WTC11 (cell line): ENCODE measurements at regions not wholly inside any gene's neighbourhood (a gene's known extent, or its start where the extent isn't known, plus 50 kb on each side); places are given as distances from the start of the nearest gene placed in this dataset.

ENCODE experiments used
- ATAC-seq: fragments of 200-7000 bp; cut with Tn5 transposase; 2 replicates; pipeline ENCODE4 v1.10.0; 2021; ENCODE audit warnings: mild to moderate bottlenecking, moderate library complexity
- CTCF ChIA-PET: fragments of 300-600 bp; sonication (Branson Sonifier 250); formaldehyde crosslinking; loops from one replicate; lab custom pipeline; 2021; ENCODE audit warnings: antibody characterized with exemption; lab: Charles Lee
- POLR2A ChIA-PET: fragments of 350-600 bp; sonication (Branson Sonifier 250); formaldehyde crosslinking; loops from one replicate; lab custom pipeline; 2021; ENCODE audit warnings: antibody characterized with exemption; lab: Charles Lee
- DNase-seq: peaks from one replicate; pipeline ENCODE4 v3.0.0; 2021; ENCODE audit warnings: low spot score
- H3K27ac Mint-ChIP-seq: 2 replicates; pipeline ENCODE4 v1.8.0; 2021; ENCODE audit warnings: mixed read lengths
- H3K27me3 Mint-ChIP-seq: 2 replicates; pipeline ENCODE4 v1.8.0; 2021; ENCODE audit warnings: low read depth, mild to moderate bottlenecking, moderate library complexity, mixed read lengths
- H3K36me3 Mint-ChIP-seq: 2 replicates; pipeline ENCODE4 v1.8.0; 2021; ENCODE audit warnings: mixed read lengths
- H3K4me1 Mint-ChIP-seq: 2 replicates; pipeline ENCODE4 v1.8.0; 2022; ENCODE audit warnings: mixed read lengths
- H3K4me3 Mint-ChIP-seq: 2 replicates; pipeline ENCODE4 v1.8.0; 2021; ENCODE audit warnings: mild to moderate bottlenecking, moderate library complexity, mixed read lengths
- H3K9me3 Mint-ChIP-seq: 2 replicates; pipeline ENCODE4 v1.8.0; 2021; ENCODE audit warnings: mixed read lengths
- CREM ChIP-seq: sonication (generic); formaldehyde crosslinking; IDR thresholded peaks from 2 replicates; pipeline ENCODE4 v1.8.1; 2022; ENCODE audit warnings: mild to moderate bottlenecking, missing genetic modification reagents, moderate library complexity
- ETV6 ChIP-seq: sonication (generic); formaldehyde crosslinking; IDR thresholded peaks from 2 replicates; pipeline ENCODE4 v1.8.1; 2022; ENCODE audit warnings: mild to moderate bottlenecking, missing genetic modification reagents
- FOXJ3 ChIP-seq: sonication (generic); formaldehyde crosslinking; IDR thresholded peaks from 2 replicates; pipeline ENCODE4 v1.9.0; 2021; ENCODE audit warnings: missing genetic modification reagents, mild to moderate bottlenecking, borderline replicate concordance
- FOXK1 ChIP-seq: sonication (generic); formaldehyde crosslinking; IDR thresholded peaks from 2 replicates; pipeline ENCODE4 v1.8.0; 2022; ENCODE audit warnings: mild to moderate bottlenecking, moderate library complexity, missing genetic modification reagents
- MYBL2 ChIP-seq: sonication (generic); formaldehyde crosslinking; IDR thresholded peaks from 2 replicates; pipeline ENCODE4 v1.8.1; 2023; ENCODE audit warnings: mild to moderate bottlenecking, moderate library complexity, missing genetic modification reagents
- NFE2L1 ChIP-seq: sonication (generic); formaldehyde crosslinking; IDR thresholded peaks from 2 replicates; pipeline ENCODE4 v1.8.1; 2023; ENCODE audit warnings: missing genetic modification reagents
- PRRX2 ChIP-seq: fragments of 250-450 bp; sonication (Bioruptor Pico); IDR thresholded peaks from 2 replicates; pipeline ENCODE4 v1.8.0; 2021; ENCODE audit warnings: mild to moderate bottlenecking
- SMAD3 ChIP-seq: sonication (generic); formaldehyde crosslinking; IDR thresholded peaks from 2 replicates; pipeline ENCODE4 v1.8.0; 2022; ENCODE audit warnings: missing genetic modification reagents, mild to moderate bottlenecking, borderline replicate concordance
- TEAD1 ChIP-seq: sonication (generic); formaldehyde crosslinking; IDR thresholded peaks from 2 replicates; pipeline ENCODE4 v1.8.0; 2022; ENCODE audit warnings: mild to moderate bottlenecking, missing genetic modification reagents
- ZNF121 ChIP-seq: sonication (generic); formaldehyde crosslinking; IDR thresholded peaks from 2 replicates; pipeline ENCODE4 v1.8.0; 2023; ENCODE audit warnings: missing genetic modification reagents
- ZNF263 ChIP-seq: sonication (generic); formaldehyde crosslinking; IDR thresholded peaks from 2 replicates; pipeline ENCODE4 v1.8.1; 2022; ENCODE audit warnings: low read depth, mild to moderate bottlenecking, moderate library complexity, missing genetic modification reagents
- ZNF396 ChIP-seq: fragments of 250-450 bp; sonication (Bioruptor Pico); IDR thresholded peaks from 2 replicates; pipeline ENCODE4 v1.8.0; 2021; ENCODE audit warnings: mild to moderate bottlenecking, moderate library complexity, borderline replicate concordance
- ZNF671 ChIP-seq: fragments of 250-450 bp; sonication (Bioruptor Pico); IDR thresholded peaks from 2 replicates; pipeline ENCODE4 v1.8.0; 2021; ENCODE audit warnings: mild to moderate bottlenecking
- TF ChIP-seq, protein P1 (sequence below): fragments of 250-450 bp; sonication (Bioruptor Pico); IDR thresholded peaks from 2 replicates; pipeline ENCODE4 v1.8.0; 2021; ENCODE audit warnings: mild to moderate bottlenecking
- TF ChIP-seq, protein P2 (sequence below): fragments of 250-450 bp; sonication (Bioruptor Pico); IDR thresholded peaks from 2 replicates; pipeline ENCODE4 v1.9.0; 2021; ENCODE audit warnings: mild to moderate bottlenecking, borderline replicate concordance
- TF ChIP-seq, protein P3 (sequence below): sonication (generic); formaldehyde crosslinking; IDR thresholded peaks from 2 replicates; pipeline ENCODE4 v1.8.0; 2022; ENCODE audit warnings: mild to moderate bottlenecking, missing genetic modification reagents
- TF ChIP-seq, protein P4 (sequence below): sonication (generic); formaldehyde crosslinking; conservative IDR thresholded peaks from 2 replicates; pipeline ENCODE4 v1.8.1; 2022; ENCODE audit warnings: mild to moderate bottlenecking, missing genetic modification reagents
- TF ChIP-seq, protein P5 (sequence below): sonication (generic); formaldehyde crosslinking; IDR thresholded peaks from 2 replicates; pipeline ENCODE4 v1.8.1; 2022; ENCODE audit warnings: low read depth, mild to moderate bottlenecking, moderate library complexity, missing genetic modification reagents, borderline replicate concordance
- TF ChIP-seq, protein P6 (sequence below): sonication (generic); formaldehyde crosslinking; IDR thresholded peaks from 2 replicates; pipeline ENCODE4 v1.8.1; 2023; ENCODE audit warnings: mild to moderate bottlenecking, missing genetic modification reagents, moderate library complexity
- TF ChIP-seq, protein P7 (sequence below): sonication (generic); formaldehyde crosslinking; IDR thresholded peaks from 2 replicates; pipeline ENCODE4 v1.8.1; 2023; ENCODE audit warnings: mild to moderate bottlenecking, missing genetic modification reagents
- TF ChIP-seq, protein P8 (sequence below): fragments of 250-450 bp; sonication (Bioruptor Pico); IDR thresholded peaks from 2 replicates; pipeline ENCODE4 v1.9.0; 2021; ENCODE audit warnings: mild to moderate bottlenecking

DNA sequence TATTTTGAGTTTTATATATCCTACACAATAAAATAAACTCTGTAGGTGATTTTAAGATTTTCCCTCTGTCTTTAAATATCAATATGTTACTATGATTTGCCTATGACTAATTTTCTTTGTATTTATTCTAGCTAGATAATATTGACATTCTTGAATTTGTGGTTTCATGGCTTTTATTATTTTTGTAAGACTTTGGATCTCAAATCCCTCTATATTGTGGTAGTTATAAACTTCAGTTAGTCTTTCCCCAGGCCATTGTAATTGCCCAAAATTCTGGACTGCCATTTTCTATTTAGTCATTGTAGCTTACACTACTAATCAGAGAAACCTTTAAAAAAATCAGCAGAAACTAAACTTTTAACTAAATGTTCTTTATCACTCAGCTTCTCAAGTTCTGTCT lies 1559.3 kb upstream of the GBE1 start (continued):
- TF ChIP-seq, protein P1, sequence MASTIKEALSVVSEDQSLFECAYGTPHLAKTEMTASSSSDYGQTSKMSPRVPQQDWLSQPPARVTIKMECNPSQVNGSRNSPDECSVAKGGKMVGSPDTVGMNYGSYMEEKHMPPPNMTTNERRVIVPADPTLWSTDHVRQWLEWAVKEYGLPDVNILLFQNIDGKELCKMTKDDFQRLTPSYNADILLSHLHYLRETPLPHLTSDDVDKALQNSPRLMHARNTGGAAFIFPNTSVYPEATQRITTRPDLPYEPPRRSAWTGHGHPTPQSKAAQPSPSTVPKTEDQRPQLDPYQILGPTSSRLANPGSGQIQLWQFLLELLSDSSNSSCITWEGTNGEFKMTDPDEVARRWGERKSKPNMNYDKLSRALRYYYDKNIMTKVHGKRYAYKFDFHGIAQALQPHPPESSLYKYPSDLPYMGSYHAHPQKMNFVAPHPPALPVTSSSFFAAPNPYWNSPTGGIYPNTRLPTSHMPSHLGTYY (CRISPR knock-in tag) = no peak
- TF ChIP-seq, all 79 proteins: peak for 0

DNA sequence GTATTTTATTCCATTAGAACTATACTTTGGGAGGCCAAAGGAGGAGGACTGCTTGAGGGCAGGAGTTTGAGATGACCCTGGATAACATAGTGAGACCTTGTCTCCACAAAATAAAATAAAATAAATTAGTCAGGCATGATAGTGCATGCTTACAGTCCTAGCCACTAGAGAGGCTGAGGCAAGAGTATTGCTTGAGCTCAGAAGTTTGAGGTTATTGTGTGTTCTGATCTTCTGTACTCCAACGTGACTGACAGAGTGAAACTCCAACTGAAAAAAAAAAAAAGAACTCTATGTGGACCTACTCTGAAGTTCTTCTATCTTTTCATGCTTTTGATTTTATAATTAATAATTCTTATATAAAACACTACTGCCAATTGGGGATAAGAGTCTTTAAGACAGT lies 1560.0 kb upstream of the GBE1 start:
- CTCF ChIA-PET = interaction anchor here (1.1 kb wide), 1 partner anchor 189 kb away, joined by 3 read pairs; no protein-coding TSS in a partner anchor
- H3K36me3 Mint-ChIP-seq = no peaks in the 10 kb centered on the region
- no peak for ATAC-seq
- peaks cover 22% of the 10 kb centered on the region for H3K4me1 Mint-ChIP-seq
- no peaks in the 10 kb centered on the region; the same call in 1 of the 2 replicates for H3K27me3 Mint-ChIP-seq
- DNase-seq = no peak
- POLR2A ChIA-PET = no interaction called here
- TF ChIP-seq FOXK1 (CRISPR knock-in tag) (no peak), MYBL2 (CRISPR knock-in tag) (no peak), FOXJ3 (CRISPR knock-in tag) (no peak), ZNF671 (CRISPR knock-in tag) (no peak), CREM (no peak), TEAD1 (no peak), ZNF121 (CRISPR knock-in tag) (no peak), ZNF396 (CRISPR knock-in tag) (no peak), ZNF263 (CRISPR knock-in tag) (no peak), ETV6 (CRISPR knock-in tag) (no peak), NFE2L1 (CRISPR knock-in tag) (no peak), PRRX2 (CRISPR knock-in tag) (no peak), SMAD3 (CRISPR knock-in tag) (no peak)
- TF ChIP-seq, protein P2, sequence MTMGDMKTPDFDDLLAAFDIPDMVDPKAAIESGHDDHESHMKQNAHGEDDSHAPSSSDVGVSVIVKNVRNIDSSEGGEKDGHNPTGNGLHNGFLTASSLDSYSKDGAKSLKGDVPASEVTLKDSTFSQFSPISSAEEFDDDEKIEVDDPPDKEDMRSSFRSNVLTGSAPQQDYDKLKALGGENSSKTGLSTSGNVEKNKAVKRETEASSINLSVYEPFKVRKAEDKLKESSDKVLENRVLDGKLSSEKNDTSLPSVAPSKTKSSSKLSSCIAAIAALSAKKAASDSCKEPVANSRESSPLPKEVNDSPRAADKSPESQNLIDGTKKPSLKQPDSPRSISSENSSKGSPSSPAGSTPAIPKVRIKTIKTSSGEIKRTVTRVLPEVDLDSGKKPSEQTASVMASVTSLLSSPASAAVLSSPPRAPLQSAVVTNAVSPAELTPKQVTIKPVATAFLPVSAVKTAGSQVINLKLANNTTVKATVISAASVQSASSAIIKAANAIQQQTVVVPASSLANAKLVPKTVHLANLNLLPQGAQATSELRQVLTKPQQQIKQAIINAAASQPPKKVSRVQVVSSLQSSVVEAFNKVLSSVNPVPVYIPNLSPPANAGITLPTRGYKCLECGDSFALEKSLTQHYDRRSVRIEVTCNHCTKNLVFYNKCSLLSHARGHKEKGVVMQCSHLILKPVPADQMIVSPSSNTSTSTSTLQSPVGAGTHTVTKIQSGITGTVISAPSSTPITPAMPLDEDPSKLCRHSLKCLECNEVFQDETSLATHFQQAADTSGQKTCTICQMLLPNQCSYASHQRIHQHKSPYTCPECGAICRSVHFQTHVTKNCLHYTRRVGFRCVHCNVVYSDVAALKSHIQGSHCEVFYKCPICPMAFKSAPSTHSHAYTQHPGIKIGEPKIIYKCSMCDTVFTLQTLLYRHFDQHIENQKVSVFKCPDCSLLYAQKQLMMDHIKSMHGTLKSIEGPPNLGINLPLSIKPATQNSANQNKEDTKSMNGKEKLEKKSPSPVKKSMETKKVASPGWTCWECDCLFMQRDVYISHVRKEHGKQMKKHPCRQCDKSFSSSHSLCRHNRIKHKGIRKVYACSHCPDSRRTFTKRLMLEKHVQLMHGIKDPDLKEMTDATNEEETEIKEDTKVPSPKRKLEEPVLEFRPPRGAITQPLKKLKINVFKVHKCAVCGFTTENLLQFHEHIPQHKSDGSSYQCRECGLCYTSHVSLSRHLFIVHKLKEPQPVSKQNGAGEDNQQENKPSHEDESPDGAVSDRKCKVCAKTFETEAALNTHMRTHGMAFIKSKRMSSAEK (CRISPR knock-in tag) = no peak
- TF ChIP-seq, protein P3, sequence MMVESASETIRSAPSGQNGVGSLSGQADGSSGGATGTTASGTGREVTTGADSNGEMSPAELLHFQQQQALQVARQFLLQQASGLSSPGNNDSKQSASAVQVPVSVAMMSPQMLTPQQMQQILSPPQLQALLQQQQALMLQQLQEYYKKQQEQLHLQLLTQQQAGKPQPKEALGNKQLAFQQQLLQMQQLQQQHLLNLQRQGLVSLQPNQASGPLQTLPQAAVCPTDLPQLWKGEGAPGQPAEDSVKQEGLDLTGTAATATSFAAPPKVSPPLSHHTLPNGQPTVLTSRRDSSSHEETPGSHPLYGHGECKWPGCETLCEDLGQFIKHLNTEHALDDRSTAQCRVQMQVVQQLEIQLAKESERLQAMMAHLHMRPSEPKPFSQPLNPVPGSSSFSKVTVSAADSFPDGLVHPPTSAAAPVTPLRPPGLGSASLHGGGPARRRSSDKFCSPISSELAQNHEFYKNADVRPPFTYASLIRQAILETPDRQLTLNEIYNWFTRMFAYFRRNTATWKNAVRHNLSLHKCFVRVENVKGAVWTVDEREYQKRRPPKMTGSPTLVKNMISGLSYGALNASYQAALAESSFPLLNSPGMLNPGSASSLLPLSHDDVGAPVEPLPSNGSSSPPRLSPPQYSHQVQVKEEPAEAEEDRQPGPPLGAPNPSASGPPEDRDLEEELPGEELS (CRISPR knock-in tag) = no peak
- TF ChIP-seq, protein P4, sequence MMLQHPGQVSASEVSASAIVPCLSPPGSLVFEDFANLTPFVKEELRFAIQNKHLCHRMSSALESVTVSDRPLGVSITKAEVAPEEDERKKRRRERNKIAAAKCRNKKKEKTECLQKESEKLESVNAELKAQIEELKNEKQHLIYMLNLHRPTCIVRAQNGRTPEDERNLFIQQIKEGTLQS (CRISPR knock-in tag) = no peak
- TF ChIP-seq, protein P5, sequence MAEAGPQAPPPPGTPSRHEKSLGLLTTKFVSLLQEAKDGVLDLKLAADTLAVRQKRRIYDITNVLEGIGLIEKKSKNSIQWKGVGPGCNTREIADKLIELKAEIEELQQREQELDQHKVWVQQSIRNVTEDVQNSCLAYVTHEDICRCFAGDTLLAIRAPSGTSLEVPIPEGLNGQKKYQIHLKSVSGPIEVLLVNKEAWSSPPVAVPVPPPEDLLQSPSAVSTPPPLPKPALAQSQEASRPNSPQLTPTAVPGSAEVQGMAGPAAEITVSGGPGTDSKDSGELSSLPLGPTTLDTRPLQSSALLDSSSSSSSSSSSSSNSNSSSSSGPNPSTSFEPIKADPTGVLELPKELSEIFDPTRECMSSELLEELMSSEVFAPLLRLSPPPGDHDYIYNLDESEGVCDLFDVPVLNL (CRISPR knock-in tag) = no peak
- TF ChIP-seq, protein P6, sequence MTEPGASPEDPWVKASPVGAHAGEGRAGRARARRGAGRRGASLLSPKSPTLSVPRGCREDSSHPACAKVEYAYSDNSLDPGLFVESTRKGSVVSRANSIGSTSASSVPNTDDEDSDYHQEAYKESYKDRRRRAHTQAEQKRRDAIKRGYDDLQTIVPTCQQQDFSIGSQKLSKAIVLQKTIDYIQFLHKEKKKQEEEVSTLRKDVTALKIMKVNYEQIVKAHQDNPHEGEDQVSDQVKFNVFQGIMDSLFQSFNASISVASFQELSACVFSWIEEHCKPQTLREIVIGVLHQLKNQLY (CRISPR knock-in tag) = no peak
- TF ChIP-seq, protein P7, sequence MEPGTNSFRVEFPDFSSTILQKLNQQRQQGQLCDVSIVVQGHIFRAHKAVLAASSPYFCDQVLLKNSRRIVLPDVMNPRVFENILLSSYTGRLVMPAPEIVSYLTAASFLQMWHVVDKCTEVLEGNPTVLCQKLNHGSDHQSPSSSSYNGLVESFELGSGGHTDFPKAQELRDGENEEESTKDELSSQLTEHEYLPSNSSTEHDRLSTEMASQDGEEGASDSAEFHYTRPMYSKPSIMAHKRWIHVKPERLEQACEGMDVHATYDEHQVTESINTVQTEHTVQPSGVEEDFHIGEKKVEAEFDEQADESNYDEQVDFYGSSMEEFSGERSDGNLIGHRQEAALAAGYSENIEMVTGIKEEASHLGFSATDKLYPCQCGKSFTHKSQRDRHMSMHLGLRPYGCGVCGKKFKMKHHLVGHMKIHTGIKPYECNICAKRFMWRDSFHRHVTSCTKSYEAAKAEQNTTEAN = no peak
- TF ChIP-seq, protein P8, sequence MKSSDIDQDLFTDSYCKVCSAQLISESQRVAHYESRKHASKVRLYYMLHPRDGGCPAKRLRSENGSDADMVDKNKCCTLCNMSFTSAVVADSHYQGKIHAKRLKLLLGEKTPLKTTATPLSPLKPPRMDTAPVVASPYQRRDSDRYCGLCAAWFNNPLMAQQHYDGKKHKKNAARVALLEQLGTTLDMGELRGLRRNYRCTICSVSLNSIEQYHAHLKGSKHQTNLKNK (CRISPR knock-in tag) = no peak
- H3K27ac Mint-ChIP-seq = no peak overlapping the region
- 0 out of 2 replicates have a peak, but pooled peaks cover 3% of the 10 kb centered on the region for H3K9me3 Mint-ChIP-seq
- H3K4me3 Mint-ChIP-seq = no peak overlapping the region
